Stomach (tissue), 8 donors: ENCODE measurements at regions not wholly inside any gene's neighbourhood (a gene's known extent, or its start where the extent isn't known, plus 50 kb on each side); places are given as distances from the start of the nearest gene placed in this dataset.
A peak's percentile ranks its signal among the peaks of the same experiment; 100 is the strongest.

Experiments
- DNase-seq, 2 donors: peaks; one replicate each; pipeline versions ENCODE4 v3.0.0 to v3.0.0-alpha.2; 2013 to 2019
- H3K27ac ChIP-seq, 5 donors: fragments of 200-600 bp in 4 of 5; sonication (generic) in 4 of 5; one replicate each; pipeline ENCODE4 v1.5.1; 2013 to 2019; ENCODE audit warnings: mild to moderate bottlenecking in 1 of 5, moderate library complexity in 1 of 5
- H3K27me3 ChIP-seq, 3 donors: fragments of 200-600 bp; sonication (generic); one replicate each; pipeline ENCODE4 v1.5.1; 2017 to 2019; ENCODE audit warnings: mixed run types in 1 of 3
- H3K36me3 ChIP-seq, 4 donors: fragments of 200-600 bp; sonication (generic); 1 replicate in 3 of 4; 2 replicates in 1 of 4; pipeline ENCODE4 v1.5.1; 2016 to 2019
- H3K4me1 ChIP-seq, 4 donors: fragments of 200-600 bp; sonication (generic); one replicate each; pipeline ENCODE4 v1.5.1; 2016 to 2019
- H3K4me3 ChIP-seq, 4 donors: fragments of 200-600 bp; sonication (generic) in 3 of 4; one replicate each; pipeline ENCODE4 v1.5.1; 2016 to 2019; ENCODE audit warnings: mild to moderate bottlenecking in 1 of 4
- H3K9me3 ChIP-seq, 4 donors: fragments of 200-600 bp; sonication (generic); one replicate each; pipeline ENCODE4 v1.5.1; 2016 to 2019
- CTCF ChIP-seq, 7 experiments: fragments of 450-650 bp in 4 of 7; fragments of 200-600 bp in 3 of 7; sonication (generic) in 3 of 7; IDR thresholded peaks; one replicate each; pipeline ENCODE4 v1.5.1; 2016 to 2019; ENCODE audit warnings: antibody characterized with exemption in 7 of 7, control low read depth in 2 of 7, mild to moderate bottlenecking in 1 of 7
- EP300 ChIP-seq: sonication (generic); formaldehyde crosslinking; IDR thresholded peaks from one replicate; pipeline ENCODE4 v1.6.1; 2017; ENCODE audit warnings: antibody characterized with exemption
- POLR2A ChIP-seq, 4 donors: fragments of 450-650 bp; IDR thresholded peaks; one replicate each; pipeline ENCODE4 v1.6.1; 2016; ENCODE audit warnings: antibody characterized with exemption in 4 of 4, control low read depth in 2 of 4, mild to moderate bottlenecking in 1 of 4, moderate library complexity in 1 of 4
- POLR2AphosphoS5 ChIP-seq, 3 donors: sonication (generic); formaldehyde crosslinking; IDR thresholded peaks; one replicate each; pipeline ENCODE4 v1.6.1; 2016; ENCODE audit warnings: antibody characterized with exemption in 3 of 3
- WGBS, 5 donors: extraction: QIAGEN DNeasy Blood & Tissue Kit in 3 of 5; methylation state at CpG; one replicate each; pipeline versions ENCODE4 v1.1.5 to v1.1.7; 2013 to 2018; 5-methylcytosine and 5-hydroxymethylcytosine counted together
- intact Hi-C: fragments of 100-400 bp; cut with DNase I; formaldehyde crosslinking; loops from one replicate; pipeline ENCODE4 v1.15.1; 2023; ENCODE audit warnings: low total_unique reads
- donor health status: healthy with polysubstance abuse.
- donor health status: Bipolar disorder and iron deficiency.
- donor health status: healthy.

- peak overlapping the region; percentile 95 to 99 (median 97) for H3K27ac ChIP-seq
- WGBS, 5 donors = 0 to 1% (median 0%) methylated on average over 29 of the region's 29 CpGs
Measured at GRCh38 chr4:184537269-184538022, 63.1 kb upstream of the IRF2 start.

GRCh38 chr4:184536881-184537248 lies 62.5 kb upstream of the IRF2 start:
- 4 to 12% (median 6%) methylated on average over 5 of the region's 5 CpGs for WGBS, 5 donors
- intact Hi-C loops = no loop called here
- no peak for DNase-seq
- peaks cover 0 to 40% (median 30%) of the 10 kb centered on the region in 4 donors for H3K4me1 ChIP-seq
- H3K27me3 ChIP-seq = no peaks in the 10 kb centered on the region
- H3K4me3 ChIP-seq = peak overlapping the region; percentile 49 to 64 (median 57)
- peak overlapping the region; percentile 95 to 99 (median 97) for H3K27ac ChIP-seq
- TF ChIP-seq EP300 (no peak), POLR2AphosphoS5 (IDR thresholded peaks at IDR 0.05) (no peak), POLR2A (IDR thresholded peaks at IDR 0.05) (no peak), CTCF (IDR thresholded peaks at IDR 0.05) (no peak)
- H3K9me3 ChIP-seq = no peaks in the 10 kb centered on the region
- H3K36me3 ChIP-seq = no peaks in the 10 kb centered on the region

More at GRCh38 chr4:184537269-184538022, 63.1 kb upstream of the IRF2 start:
- intact Hi-C loops = no loop called here
- Histone ChIP-seq H3K27me3 (no peaks in the 10 kb centered on the region), H3K9me3 (no peaks in the 10 kb centered on the region), H3K36me3 (no peaks in the 10 kb centered on the region), H3K4me3 (peak overlapping the region; percentile 49 to 64 (median 57)), H3K4me1 (peaks cover 0 to 40% (median 30%) of the 10 kb centered on the region in 4 donors)
- peak; percentile 97 to 98 for DNase-seq
- TF ChIP-seq CTCF (IDR thresholded peaks at IDR 0.05) = no peak
- TF ChIP-seq POLR2A (IDR thresholded peaks at IDR 0.05) = peak in 2 of 4 donors; percentile 88 to 95
- TF ChIP-seq EP300 = no peak
- TF ChIP-seq POLR2AphosphoS5 (IDR thresholded peaks at IDR 0.05) = peak; percentile 97 to 99 (median 99)

DNA sequence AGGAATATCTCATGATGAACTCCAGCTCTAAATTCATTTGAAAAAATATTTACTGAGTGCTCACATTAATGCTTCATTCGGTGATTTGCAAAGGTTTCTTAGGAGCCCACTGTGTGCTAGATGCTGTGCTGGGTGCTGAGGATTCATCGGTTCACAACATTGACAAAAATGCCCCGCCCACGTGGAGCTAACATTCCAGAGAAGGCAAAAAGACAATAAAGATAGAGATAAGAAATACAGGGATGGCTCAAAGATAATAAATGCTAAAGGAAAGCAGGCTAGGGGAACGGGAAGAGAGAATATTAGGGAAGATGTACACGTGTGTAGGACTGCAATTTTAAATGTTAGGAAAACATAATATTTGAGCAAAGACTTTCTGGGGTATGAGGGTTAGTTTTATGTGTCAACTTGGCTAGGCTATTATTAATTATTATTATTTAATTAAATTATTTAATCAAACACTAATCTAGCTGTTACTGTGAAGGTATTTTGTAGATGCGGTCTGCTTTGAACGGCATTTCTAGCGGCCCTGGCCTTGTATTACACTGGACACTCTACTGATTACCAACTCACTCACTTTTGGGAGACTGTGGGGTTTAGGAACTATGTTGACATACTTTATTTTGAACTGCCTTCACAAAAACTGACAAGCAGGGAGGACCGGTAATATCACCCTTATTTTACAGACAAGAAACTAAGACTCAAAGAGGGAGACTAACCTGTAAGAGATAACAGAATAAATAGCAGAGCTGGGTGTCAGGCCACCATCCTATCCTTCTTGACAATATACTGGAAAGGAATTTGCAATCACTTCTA lies 61.9 kb upstream of the IRF2 start:
- H3K27ac ChIP-seq = peak overlapping the region; percentile 95 to 99 (median 97)
- 43 to 64% (median 57%) methylated on average over 10 of the region's 10 CpGs for WGBS, 5 donors
- TF ChIP-seq POLR2AphosphoS5 (IDR thresholded peaks at IDR 0.05) = no peak
- no peak for TF ChIP-seq EP300
- TF ChIP-seq CTCF (IDR thresholded peaks at IDR 0.05) = no peak
- no peak for TF ChIP-seq POLR2A (IDR thresholded peaks at IDR 0.05)
- H3K9me3 ChIP-seq = no peaks in the 10 kb centered on the region
- no peaks in the 10 kb centered on the region for H3K36me3 ChIP-seq
- intact Hi-C loops = no loop called here
- peak in 1 of 2 donors; percentile 21 for DNase-seq
- H3K4me1 ChIP-seq = peaks cover 0 to 40% (median 30%) of the 10 kb centered on the region in 4 donors
- H3K27me3 ChIP-seq = no peaks in the 10 kb centered on the region
- H3K4me3 ChIP-seq = peak overlapping the region; percentile 49 to 64 (median 57)
